OCI-LY3 (cell line): ENCODE measurements at regions not wholly inside any gene's neighbourhood (a gene's known extent, or its start where the extent isn't known, plus 50 kb on each side); places are given as distances from the start of the nearest gene placed in this dataset.

Experiments used
- H2AFZ ChIP-seq: fragments of 200-600, 300-600 bp; shearing (Covaris generic); 2 replicates; pipeline ENCODE4 v1.6.0; 2014; ENCODE audit warnings: antibody characterized with exemption, low read depth, low read length
- H3K27ac ChIP-seq: fragments of 200-600, 300-600 bp; sonication (generic); 2 replicates; pipeline ENCODE4 v1.5.1; 2014; ENCODE audit warnings: mild to moderate bottlenecking, low read length, moderate library complexity, mixed read lengths
- H3K27me3 ChIP-seq: fragments of 200-600, 300-600 bp; sonication (generic); 2 replicates; pipeline ENCODE4 v1.6.1; 2014; ENCODE audit warnings: low read depth, low read length, mixed read lengths
- H3K36me3 ChIP-seq: fragments of 200-600, 300-600 bp; sonication (generic); replicated peaks from 2 replicates; pipeline ENCODE3; 2014; ENCODE audit warnings: low read depth, low read length, mixed read lengths
- H3K4me1 ChIP-seq: fragments of 300-600, 200-600 bp; sonication (generic); 2 replicates; pipeline ENCODE4 v1.6.1; 2014; ENCODE audit warnings: low read length, mixed read lengths
- H3K4me2 ChIP-seq: fragments of 200-600, 300-600 bp; sonication (generic); 2 replicates; pipeline ENCODE4 v1.6.1; 2014; ENCODE audit warnings: low read length, mixed read lengths
- H3K4me3 ChIP-seq: fragments of 300-600, 200-600 bp; sonication (generic); 2 replicates; pipeline ENCODE4 v1.5.1; 2014; ENCODE audit warnings: antibody characterized with exemption, mild to moderate bottlenecking, low read length, moderate library complexity
- H3K79me2 ChIP-seq: fragments of 300-600, 200-600 bp; shearing (Covaris generic); 2 replicates; pipeline ENCODE4 v1.6.1; 2014; ENCODE audit warnings: mild to moderate bottlenecking, low read length, mixed read lengths
- H3K9ac ChIP-seq: fragments of 300-600, 200-600 bp; shearing (Covaris generic); 2 replicates; pipeline ENCODE4 v1.6.0; 2014; ENCODE audit warnings: mild to moderate bottlenecking, low read length, moderate library complexity
- H3K9me3 ChIP-seq: fragments of 200-600, 300-600 bp; shearing (Covaris generic); 2 replicates; pipeline ENCODE4 v1.6.1; 2014; ENCODE audit warnings: low read length, mixed read lengths; ENCODE audit not compliant: insufficient read depth
- H4K20me1 ChIP-seq: fragments of 200-600, 300-600 bp; sonication (generic); 2 replicates; pipeline ENCODE4 v1.6.1; 2016; ENCODE audit warnings: low read length, mixed read lengths; ENCODE audit not compliant: insufficient read depth
- EZH2phosphoT487 ChIP-seq: fragments of 200-600 bp; shearing (Covaris generic); IDR thresholded peaks from 2 replicates; pipeline ENCODE4 v1.6.1; 2018; ENCODE audit warnings: antibody characterized with exemption, mixed run types, low read depth
- TF ChIP-seq, protein P1 (sequence below): fragments of 200-600, 300-600 bp; sonication (generic); IDR thresholded peaks from 2 replicates; pipeline ENCODE4 v1.5.1; 2014; ENCODE audit warnings: antibody characterized with exemption, low read length, low read depth

DNA sequence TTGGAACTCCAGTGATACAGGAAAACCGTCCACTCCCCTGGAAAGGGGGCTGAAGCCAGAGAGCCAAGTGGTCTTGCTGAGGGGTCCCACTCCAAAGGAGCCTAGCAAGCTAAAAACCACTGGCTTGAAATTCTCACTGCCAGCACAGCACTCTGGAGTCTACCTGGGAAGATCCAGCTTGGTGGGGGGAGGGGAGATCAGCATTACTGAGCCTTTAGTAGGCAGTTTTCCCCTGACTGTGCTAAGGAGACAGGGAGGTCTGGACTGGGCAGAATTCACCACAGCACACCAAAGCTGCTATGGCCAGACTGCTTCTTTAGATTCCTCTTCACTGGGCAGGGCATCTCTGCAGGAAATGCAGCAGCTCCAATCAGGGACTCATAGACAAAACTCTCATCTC lies 510.7 kb upstream of the LRRTM1 start:
- H3K79me2 ChIP-seq = no peaks in the 10 kb centered on the region
- no peaks in the 10 kb centered on the region for H3K36me3 ChIP-seq
- no peak overlapping the region for H3K4me3 ChIP-seq
- no peak overlapping the region for H3K9ac ChIP-seq
- no peak for TF ChIP-seq EZH2phosphoT487
- TF ChIP-seq, protein P1, sequence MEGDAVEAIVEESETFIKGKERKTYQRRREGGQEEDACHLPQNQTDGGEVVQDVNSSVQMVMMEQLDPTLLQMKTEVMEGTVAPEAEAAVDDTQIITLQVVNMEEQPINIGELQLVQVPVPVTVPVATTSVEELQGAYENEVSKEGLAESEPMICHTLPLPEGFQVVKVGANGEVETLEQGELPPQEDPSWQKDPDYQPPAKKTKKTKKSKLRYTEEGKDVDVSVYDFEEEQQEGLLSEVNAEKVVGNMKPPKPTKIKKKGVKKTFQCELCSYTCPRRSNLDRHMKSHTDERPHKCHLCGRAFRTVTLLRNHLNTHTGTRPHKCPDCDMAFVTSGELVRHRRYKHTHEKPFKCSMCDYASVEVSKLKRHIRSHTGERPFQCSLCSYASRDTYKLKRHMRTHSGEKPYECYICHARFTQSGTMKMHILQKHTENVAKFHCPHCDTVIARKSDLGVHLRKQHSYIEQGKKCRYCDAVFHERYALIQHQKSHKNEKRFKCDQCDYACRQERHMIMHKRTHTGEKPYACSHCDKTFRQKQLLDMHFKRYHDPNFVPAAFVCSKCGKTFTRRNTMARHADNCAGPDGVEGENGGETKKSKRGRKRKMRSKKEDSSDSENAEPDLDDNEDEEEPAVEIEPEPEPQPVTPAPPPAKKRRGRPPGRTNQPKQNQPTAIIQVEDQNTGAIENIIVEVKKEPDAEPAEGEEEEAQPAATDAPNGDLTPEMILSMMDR = no peak
- no peaks in the 10 kb centered on the region for H4K20me1 ChIP-seq
- no peaks in the 10 kb centered on the region for H3K4me1 ChIP-seq
- H3K9me3 ChIP-seq = no peaks in the 10 kb centered on the region
- H3K4me2 ChIP-seq = no peak overlapping the region
- no peaks in the 10 kb centered on the region for H3K27me3 ChIP-seq
- H2AFZ ChIP-seq = no peak overlapping the region
- H3K27ac ChIP-seq = no peak overlapping the region

DNA sequence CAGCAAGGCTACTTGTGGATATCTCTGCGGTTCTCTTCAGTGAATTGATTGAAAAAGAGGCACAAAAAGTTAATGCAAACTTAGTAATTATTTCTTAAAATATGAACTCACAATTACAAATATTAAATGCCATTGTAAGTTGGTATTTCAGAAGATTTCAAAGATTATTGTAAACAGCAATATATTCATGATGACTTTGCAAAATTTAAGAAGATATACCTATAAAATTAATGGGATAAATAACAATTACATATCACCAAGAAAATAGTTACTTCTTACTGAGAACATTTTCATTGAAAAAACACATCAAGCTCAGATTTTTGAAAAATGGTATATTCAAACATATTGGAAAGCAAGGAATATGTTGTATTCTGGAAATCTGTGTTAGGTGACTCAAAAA lies 482.0 kb upstream of the LRRTM1 start:
- H3K27me3 ChIP-seq = no peaks in the 10 kb centered on the region
- H2AFZ ChIP-seq = no peak overlapping the region
- no peak overlapping the region for H3K9ac ChIP-seq
- no peaks in the 10 kb centered on the region for H3K4me1 ChIP-seq
- no peak overlapping the region for H3K27ac ChIP-seq
- H4K20me1 ChIP-seq = no peaks in the 10 kb centered on the region
- H3K4me2 ChIP-seq = no peak overlapping the region
- H3K79me2 ChIP-seq = no peaks in the 10 kb centered on the region
- no peaks in the 10 kb centered on the region for H3K36me3 ChIP-seq
- no peak overlapping the region for H3K4me3 ChIP-seq
- H3K9me3 ChIP-seq = no peaks in the 10 kb centered on the region
- TF ChIP-seq, protein P1 = no peak
- TF ChIP-seq EZH2phosphoT487 = no peak

DNA sequence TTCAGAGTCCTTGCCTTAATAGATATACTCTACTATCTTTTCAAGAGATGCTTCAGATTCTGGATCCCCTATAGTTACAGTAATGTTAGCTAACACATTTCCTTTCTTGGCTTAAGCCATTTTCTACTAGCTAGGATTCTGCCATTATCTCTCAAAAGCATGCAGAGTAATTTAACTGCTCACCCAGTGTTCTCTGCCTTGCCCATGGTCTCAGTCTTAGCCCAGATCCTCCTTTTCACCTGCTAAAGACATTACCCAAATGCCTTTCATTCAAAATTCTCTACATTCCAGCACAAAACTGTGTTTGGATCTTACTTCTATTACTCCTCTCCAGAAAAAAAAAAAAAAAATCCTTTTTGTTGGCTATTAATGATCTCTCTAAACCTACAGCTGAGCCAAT lies 474.2 kb upstream of the LRRTM1 start:
- H4K20me1 ChIP-seq = no peaks in the 10 kb centered on the region
- TF ChIP-seq, protein P1 = no peak
- TF ChIP-seq EZH2phosphoT487 = no peak

DNA sequence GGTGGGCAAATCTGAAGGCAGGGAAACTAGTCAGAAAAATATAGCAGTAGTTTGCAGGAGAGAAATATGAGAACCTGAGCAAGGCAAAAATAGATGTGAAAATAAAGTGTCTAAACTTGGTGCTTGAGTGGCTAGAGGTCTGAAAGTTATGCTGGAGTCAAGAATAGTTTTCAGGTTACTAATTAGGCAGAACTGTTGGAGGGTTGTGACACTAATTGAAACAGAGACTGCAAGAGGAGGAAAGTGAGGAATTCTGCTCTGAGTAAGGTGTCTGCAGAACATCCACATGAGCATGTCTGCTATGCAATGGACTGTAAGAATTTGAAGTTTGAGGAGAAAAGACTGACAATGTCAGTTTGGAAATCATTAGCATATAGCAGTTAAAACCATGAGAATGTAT lies 444.0 kb upstream of the LRRTM1 start:
- no peaks in the 10 kb centered on the region for H3K36me3 ChIP-seq
- H3K9me3 ChIP-seq = no peaks in the 10 kb centered on the region
- no peaks in the 10 kb centered on the region for H3K27me3 ChIP-seq
- H3K9ac ChIP-seq = no peak overlapping the region
- H3K79me2 ChIP-seq = no peaks in the 10 kb centered on the region
- H4K20me1 ChIP-seq = no peaks in the 10 kb centered on the region
- H2AFZ ChIP-seq = no peak overlapping the region
- no peak overlapping the region for H3K27ac ChIP-seq
- peaks cover 7% of the 10 kb centered on the region for H3K4me1 ChIP-seq
- TF ChIP-seq, protein P1 = no peak
- no peak for TF ChIP-seq EZH2phosphoT487
- H3K4me2 ChIP-seq = no peak overlapping the region
- no peak overlapping the region for H3K4me3 ChIP-seq

More for the DNA sequence above, 474.2 kb upstream of the LRRTM1 start:
- no peak overlapping the region for H3K27ac ChIP-seq
- no peaks in the 10 kb centered on the region for H3K27me3 ChIP-seq
- no peaks in the 10 kb centered on the region for H3K9me3 ChIP-seq
- H3K4me3 ChIP-seq = no peak overlapping the region
- no peaks in the 10 kb centered on the region for H3K36me3 ChIP-seq
- H3K9ac ChIP-seq = no peak overlapping the region
- H2AFZ ChIP-seq = no peak overlapping the region
- H3K4me1 ChIP-seq = no peaks in the 10 kb centered on the region
- H3K79me2 ChIP-seq = no peaks in the 10 kb centered on the region
- no peak overlapping the region for H3K4me2 ChIP-seq
